ENCODE measurements at regions not wholly inside any gene's neighbourhood (a gene's known extent, or its start where the extent isn't known, plus 50 kb on each side); places are given as distances from the start of the nearest gene placed in this dataset.
"Not testable (repeated sequence)": the region's sequence is repeated elsewhere in the genome, so short reads cannot be mapped to it uniquely, and the experiment has no call there.

DNA sequence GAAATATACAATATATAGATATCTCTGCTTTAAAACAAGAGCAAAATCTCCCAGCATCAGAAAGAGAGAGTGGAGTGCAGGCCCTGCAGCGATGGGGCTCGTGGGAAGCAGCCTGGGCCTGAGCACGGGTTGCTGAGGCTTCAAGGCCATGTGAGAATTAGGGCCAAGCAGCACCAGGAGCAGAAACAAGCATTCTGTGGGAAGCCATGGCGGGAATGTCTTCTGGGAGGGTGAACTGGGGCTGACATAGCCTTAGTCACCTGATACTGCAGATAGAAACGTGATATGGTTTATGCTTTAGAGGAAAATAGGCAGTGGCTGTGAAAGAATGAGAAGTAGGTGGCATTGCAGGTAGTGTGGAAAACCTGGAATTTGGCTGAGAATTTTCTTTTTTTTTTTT lies 472.3 kb downstream of the IRS2 start:
- no peak for DNase-seq

DNA sequence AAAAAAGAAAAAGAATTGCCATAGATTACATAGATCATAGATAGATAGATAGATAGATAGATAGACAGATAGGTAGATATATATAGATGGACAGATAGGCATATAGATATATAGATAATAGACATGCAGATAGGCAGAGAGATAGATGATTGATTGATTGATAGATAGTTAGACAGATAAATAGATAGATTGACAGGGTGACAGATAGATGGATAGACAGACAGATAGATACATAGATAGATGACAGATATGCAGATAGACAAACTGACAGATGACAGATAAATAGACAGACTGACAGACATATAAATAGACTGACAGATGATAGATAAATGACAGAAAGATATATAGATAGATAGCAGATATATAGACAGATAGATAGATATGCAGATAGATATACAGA lies 474.0 kb downstream of the IRS2 start:
- no peak for DNase-seq

DNA sequence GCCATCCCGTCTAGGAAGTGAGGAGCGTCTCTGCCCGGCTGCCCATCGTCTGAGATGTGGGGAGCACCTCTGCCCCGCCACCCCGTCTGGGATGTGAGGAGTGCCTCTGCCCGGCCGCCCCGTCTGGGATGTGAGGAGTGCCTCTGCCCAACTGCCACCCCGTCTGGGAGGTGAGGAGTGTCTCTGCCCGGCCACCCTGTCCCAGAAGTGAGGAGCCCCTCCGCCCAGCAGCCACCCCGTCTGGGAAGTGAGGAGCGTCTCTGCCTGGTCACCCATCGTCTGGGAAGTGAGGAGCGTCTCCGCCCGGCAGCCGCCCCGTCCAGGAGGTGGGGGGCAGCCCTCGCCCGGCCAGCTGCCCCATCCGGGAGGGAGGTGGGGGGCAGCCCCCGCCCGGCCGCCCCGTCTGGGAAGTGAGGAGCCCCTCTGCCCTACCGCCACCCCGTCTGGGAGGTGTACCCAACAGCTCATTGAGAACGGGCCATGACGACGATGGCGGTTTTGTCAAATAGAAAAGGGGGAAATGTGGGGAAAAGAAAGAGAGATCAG lies 474.9 kb downstream of the IRS2 start:
- not testable (repeated sequence) for DNase-seq

DNA sequence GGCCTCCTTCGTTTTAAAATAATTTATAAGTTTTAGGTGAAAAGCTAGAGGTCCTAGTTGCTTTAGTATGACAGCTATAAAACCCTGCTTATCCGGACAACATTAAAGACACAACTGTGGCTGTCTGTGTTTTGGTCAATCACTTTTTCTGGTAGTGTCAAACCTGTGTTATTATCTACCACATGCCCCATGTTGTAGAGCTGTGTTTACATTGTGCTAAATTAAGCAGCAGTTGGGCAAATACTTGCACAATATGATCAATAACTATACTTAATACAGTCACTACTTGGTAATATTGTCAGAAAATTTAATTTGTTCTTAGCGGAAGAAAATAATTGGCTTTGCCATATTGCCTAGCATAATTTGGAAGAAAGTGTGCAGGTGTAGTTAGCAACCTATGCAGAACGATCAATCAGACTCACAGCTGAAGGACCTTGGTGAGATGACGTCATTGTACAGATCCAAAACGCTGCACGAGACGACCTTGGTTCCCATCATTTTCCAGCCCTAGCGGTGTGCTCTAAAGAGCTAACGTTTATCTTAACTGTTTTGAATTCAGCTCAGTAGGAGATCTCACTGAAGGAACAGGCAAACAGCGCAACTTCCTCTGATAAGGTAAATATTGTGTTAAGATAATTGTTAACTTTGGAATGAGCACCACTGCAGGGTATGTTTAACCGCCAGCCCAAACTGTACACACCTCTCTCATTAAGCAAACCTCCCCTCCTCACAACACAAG lies 476.6 kb downstream of the IRS2 start:
- DNase-seq, result no peak

DNA sequence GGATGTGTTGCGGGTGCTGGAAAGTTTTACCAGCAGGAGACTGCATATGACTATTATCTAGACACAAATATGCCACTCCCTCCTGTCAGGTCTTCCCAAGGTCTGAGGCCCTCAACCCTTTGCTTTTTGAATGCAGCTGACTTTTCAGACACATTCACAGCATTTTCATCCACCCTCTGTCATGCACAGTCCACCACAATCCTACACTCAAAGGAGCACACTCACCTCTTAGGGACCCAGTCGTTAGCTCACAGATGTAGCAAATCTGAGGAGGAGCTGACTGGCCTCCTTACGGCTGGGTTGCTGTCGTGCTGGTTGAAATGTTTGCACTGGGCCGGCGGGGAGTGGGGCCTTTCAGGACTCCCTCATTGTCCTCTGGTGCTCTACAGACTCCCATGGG lies 479.4 kb downstream of the IRS2 start:
- DNase-seq, result no peak

DNA sequence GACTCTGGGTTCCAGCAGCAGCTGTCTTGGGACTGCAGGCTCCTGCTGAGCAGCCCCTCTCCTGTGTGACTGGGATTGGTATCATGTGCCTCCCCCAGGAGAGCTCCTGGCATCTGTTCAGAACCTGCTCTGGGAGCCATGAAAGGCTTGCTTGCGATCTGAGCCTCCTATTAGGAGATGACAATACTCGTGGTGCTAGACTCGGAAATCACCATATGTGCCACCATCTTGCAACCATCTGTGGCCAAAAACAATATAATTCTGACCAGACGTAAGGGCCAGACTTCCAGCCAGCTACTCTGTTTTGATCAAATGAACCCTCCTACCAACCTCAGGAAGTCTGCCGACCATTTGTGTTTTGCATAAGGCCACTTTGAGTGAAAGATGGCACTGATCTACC lies 484.7 kb downstream of the IRS2 start:
- DNase-seq, result no peak

DNA sequence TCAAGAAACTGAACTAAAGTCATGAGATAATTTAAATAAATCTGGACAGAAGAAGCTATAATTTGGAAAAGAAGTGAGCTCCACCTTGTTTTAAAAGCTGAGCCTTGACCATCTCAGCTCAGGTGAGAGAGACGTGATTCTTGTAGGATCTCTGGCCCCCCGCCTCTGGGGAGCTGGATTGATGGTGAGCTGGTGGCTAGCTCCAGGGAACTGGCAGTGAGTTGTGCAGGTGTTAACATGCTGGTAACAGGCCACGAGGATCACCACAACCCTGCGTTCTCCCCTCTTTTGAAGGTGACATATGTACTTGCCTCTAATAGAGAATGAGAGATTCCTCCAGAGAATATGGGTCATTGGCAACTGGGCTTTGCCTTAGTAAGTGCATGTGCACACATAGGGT lies 485.1 kb downstream of the IRS2 start:
- no peak for DNase-seq

DNA sequence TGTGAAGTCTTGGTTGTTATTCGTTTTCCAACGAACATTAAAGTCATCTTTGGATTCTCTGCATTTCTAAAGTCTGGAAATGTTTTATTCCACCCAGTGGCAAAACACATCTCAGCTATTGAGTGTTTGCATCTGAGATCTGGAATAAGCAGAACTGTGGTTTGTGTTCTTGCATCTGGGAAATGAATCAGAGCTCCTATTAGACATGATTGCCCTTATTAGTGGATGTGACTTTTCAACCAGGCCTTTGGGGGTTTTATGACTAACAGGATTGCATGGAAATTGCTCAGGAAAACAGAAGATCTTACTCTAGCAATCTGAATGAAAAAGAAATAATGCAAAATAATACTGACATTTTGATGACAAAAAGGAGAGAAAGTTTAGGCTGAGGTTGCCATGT lies 488.8 kb downstream of the IRS2 start:
- DNase-seq, result no peak

DNA sequence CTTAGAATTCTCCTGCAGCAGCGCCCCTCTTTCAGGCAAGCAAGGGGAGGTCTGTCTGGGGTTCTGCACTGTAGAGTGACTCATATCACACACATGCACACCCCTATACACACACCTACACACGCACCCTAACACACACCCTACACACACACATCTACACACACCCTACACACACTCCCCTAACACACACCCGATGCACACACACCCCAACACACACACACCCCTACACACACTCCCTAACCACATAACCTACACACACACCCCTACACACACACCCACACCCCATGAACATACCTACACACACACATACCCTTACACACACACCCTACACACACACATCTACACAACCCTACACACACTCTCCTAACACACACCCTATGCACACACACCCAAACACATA lies 493.2 kb downstream of the IRS2 start:
- no peak for DNase-seq

DNA sequence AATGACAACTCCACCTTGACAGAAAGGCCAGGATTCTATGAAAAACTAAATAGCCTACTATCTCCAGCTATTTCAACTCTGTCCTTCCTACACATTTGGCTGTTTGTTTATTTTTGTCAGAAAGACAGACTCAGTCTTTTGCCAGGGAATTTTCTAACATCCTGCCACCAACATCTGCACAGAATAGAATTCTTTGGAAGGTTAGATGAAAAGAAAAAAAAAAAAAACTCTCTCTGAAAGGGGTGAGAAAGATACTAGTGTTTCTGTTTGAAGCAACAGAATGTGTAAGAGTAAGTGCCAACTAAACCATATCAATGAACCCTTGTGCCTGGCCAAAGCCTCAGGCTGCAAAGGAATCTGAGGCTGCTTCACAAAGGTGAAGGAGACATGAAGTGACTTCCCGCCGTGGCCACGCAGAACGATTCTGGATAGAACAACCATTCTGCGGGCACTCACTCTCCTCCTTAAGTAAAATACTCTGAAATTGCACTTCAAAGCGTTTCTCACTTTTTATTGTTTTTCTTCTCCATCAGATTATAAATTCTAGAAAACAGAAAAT lies 498.2 kb downstream of the IRS2 start:
- no peak for DNase-seq

DNA sequence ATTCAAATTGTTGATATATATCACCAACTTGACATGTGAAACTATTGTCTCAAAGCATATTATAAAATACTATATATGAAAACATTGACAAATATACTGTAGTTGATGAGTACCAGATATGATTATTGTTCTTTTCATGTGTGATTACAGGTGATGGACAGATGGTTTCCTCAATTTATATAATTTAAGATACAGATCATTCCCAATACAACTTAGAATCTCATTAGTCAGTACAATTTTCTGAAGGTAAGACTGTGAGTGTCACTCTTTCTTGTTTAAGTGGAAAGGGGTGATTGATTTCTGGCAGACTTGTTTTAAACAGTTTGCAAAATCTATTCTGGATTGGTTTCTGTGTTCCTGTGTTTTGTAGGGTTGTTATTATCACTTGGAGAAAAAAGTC lies 498.8 kb downstream of the IRS2 start:
- DNase-seq, result no peak

DNA sequence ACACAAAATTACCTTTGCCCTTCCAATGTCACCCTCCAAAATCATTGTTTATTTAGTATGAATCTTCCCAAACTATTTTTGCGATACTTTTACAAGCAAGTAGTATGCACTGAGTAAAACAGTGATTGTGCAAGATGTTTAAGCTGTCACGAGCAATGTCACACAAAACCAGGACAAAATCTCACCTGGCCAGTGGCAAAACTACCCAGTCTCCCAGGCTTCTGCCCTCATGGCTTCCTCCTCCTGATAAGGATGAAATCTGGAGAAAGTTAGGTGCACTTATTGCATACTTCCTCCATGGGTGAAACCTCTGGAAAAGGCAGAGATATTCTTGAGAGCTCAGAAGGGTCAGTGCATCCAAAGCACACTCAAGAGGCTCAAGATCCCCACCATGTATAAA lies 500.8 kb downstream of the IRS2 start:
- no peak for DNase-seq

DNA sequence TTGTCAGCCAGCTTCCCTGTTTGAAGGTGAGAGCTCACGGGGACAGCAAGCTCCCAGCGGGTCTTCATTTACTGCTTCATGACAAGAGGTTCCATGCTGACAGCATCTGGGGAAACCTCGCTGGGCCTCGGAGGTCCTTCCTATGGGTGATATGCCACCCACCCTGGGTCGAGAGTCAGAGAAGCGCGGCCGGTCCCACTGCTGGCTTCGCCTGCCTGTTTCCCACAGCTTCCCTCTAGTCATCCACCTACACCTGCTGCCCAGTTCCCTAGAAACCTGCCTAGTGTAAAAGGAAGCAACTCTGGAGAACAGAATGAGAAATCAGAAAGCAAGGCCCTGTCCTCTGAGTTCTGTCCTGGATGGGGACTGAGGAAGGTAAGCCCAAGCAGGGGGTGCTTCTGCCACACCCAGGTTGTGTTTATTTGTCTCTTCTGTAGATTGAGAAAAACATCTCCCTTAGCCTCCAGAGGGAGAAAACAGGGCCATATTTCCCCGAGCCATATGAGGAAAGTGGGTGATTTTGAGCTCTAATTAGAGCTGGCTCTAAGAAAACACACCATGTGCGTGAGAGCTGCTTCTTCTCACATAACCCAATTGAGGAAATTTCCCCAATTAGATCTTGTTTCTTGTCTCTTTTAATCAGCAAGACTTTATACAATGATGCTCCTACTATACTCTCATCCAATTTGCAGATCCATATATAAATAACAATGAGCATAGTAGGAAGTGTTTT lies 504.3 kb downstream of the IRS2 start:
- no peak for DNase-seq

DNA sequence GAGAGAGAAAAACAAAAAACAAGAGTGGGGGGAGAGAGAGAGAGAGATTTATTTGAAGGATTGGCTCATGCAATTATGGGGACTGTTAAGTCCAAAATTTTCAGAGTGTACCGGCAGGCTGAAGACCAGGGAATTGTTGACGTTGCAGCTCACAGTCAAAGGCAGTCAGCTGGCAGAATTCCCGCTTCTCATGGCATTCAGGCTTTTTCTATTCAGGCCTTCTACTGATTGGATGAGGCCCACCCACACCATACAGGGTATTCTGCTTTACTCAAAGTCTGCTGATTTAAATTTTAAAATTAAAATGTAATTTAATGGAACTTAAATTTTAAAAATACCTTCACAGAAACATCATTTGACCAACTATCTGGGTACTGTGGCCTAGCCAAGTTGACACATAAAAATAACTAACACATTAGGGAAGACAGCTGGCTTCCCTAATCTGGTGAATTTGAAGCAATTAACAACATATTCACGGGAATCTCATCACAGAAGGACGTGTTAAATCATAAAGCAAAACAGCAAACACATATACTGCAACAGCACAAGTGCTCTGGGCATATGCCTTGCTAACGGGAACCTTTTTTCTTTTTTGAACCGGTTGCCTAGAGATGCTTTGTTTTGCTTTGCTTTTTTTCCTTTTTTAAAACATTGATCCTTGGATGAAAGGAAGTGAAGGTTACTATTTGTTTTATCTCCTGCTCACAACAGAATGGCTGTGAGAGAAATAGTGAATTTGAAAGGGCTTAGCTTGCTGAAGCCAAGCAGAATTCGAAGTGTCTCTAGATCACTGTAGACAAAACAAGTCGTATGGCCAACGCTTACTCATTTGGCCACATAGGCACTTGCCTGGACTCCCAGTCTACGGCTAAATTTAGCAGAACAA lies 505.1 kb downstream of the IRS2 start:
- DNase-seq, result no peak

DNA sequence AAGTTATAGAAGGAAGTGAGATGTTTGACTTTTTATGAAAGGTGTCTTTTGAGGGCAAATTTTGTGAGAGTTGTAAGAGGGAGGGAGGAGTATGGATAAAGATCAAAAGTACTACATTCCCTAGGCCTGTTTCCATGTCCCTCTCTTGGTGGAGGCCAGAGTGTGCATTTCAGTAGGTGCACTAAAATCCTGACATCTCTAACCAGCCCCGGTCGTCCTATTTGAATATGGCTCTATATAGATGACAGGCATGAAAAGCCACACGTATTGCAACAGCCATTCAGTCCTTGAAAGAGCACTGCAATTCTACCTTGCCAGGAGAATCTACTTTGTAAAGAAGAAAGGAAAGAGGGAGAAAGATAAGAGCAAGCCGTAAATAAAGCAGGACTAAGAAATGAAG lies 510.1 kb downstream of the IRS2 start:
- no peak for DNase-seq

DNA sequence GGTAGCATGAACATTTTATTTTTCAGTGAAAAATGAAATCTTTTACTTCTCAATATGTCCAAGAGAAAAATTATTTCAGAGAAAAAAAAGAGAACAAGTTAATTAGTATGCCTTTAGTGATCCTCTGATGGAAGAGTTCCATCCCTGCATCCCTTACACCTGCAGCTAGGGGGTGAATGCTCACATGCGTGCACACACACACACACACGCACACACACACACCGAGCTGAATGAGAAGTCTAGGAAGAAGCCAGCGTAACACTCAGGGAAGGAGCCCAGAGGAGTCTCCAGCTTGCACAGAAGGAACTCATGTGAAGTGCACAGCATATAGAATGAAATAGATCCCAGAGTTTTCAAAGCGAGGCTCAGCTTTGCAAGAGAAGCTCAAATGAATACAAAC lies 510.5 kb downstream of the IRS2 start:
- no peak for DNase-seq

DNA sequence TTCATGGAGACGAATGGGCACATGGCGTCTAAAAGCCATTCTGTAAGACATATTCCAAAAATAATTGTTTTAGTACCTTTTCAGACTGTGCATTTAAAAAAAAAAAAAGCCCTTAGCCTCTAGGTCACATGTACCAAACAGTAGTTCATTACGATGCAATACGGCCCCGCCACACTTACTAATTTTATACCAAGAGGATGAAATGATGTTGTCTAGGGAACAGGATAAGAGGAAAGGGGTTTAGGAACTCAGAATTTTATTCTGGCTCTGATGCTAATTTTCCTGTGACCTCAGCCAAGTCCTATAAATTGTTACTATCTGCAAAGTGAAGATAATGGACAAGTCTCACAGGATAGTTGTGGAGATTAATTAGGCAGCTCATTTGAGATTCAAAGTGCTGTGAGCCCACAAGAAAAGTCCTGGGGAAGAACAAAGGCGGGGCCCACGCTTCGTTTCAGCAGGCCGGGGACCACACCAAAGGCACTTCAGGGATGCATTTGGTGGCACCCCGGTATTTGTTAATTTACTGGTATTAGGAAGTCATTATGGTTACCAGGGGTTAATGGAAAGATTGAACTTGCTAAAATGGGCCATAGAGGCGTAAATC lies 511.1 kb downstream of the IRS2 start:
- no peak for DNase-seq

DNA sequence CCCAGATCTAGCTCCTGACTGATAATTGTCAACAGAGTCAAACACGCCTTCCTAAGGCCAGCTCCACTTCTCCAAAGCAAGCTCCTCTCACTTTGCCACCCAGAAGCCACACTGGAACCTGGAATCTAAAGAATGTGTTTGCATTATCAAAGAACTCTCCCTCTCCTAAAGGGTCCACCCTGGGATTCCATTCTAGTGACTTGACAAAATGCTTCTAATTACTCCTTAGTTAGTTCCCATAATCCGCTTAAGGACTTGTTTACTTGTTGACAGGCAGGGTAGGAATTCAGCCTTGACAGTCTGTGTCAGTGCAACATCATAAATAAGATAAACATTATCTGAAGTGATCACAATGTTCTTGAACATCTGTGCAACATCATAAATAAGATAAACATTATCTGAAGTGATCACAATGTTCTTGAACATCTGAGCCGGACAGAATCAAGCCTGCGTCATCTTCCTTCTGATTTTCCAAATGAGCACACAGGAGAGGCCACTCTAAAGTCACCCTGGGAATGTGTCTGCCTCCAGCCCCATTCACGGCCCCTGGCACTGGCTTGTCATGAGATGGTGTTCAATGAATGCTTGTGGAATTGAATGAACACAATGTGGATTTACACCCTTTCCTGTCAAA lies 512.1 kb downstream of the IRS2 start:
- no peak for DNase-seq

DNA sequence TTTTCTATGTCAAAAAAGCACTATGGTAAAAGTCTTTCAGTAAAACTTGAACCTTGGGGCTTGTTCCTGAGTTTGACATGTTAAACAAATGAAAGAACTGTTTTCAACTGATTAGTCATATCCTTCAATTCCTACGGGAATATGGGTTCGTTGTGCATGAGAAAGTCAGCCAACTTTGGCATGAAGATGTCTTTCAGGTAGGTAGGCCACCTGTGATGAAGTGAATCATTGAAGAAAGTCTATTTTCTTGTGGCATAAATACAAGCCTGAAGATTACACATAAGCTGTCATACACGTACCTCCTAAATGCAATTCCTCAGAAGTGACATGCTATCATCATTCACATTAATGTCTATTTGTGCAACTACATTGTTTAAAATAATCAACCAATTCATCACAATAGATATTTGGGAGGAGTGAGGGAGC lies 513.0 kb downstream of the IRS2 start:
- no peak for DNase-seq

DNA sequence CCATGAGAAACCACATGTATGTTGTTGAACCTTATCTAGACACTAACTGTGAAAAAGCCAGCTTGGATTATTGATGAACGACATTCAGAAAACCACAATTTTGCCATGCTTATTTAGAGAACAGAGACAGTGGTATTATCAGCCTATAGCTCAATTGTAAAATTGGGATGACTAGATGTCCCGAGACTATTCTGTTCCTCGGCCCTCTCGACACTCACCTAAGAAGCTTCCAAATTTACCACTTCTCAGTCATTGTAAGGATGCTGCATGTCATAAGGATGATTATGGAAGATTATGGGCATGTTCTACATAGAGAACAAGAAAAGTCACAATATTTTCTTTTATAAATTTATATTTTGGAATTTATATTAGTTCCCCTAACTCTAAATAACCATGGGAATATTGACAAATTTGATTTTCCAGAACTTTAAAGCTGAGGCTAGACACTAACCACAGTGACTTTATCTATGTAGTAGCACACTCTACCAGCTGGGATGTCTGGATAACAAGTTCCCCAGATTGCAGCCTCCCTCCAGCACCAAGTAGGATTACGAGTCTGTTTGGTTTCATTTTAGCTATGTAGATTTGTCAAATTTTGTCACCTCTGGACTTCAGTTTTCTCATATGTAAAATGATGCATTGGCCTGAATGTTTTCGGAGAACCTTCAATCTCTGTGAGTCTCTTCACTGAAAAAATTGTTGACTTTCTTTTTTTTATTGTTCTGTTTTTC lies 513.6 kb downstream of the IRS2 start:
- no peak for DNase-seq

All from suppressor macrophage treated with lipopolysaccharide for 1 hour (primary cell).